Neuron (in vitro differentiated cells): ENCODE measurements at regions not wholly inside any gene's neighbourhood (a gene's known extent, or its start where the extent isn't known, plus 50 kb on each side); places are given as distances from the start of the nearest gene placed in this dataset.
"Not testable (repeated sequence)": the region's sequence is repeated elsewhere in the genome, so short reads cannot be mapped to it uniquely, and the experiment has no call there.

Source experiments
- H2AFZ ChIP-seq: one replicate; pipeline ENCODE4 v1.6.1; 2013; ENCODE audit warnings: low read depth, mild to moderate bottlenecking, inconsistent platforms, low read length, moderate library complexity
- H3K27me3 ChIP-seq: one replicate; pipeline ENCODE4 v1.6.1; 2013; ENCODE audit warnings: low read length; ENCODE audit not compliant: insufficient read depth
- H3K36me3 ChIP-seq: one replicate; pipeline ENCODE4 v1.6.1; 2013; ENCODE audit warnings: low read length; ENCODE audit not compliant: insufficient read depth
- H3K4me1 ChIP-seq: one replicate; pipeline ENCODE4 v1.6.1; 2013; ENCODE audit warnings: low read length; ENCODE audit not compliant: insufficient read depth
- H3K4me3 ChIP-seq: 2 replicates; pipeline ENCODE4 v1.5.1; 2013; ENCODE audit warnings: mild to moderate bottlenecking, low read length, moderate library complexity
- H3K9me3 ChIP-seq: one replicate; pipeline ENCODE4 v1.6.1; 2013; ENCODE audit warnings: low read length

GRCh38 chr2:21887881-21888280 is 764.1 kb downstream of the TDRD15 start:
- Histone ChIP-seq H3K9me3 (no peaks in the 10 kb centered on the region), H3K27me3 (no peaks in the 10 kb centered on the region), H3K4me3 (no peak overlapping the region), H3K36me3 (no peaks in the 10 kb centered on the region), H3K4me1 (no peaks in the 10 kb centered on the region), H2AFZ (no peak overlapping the region)

- Histone ChIP-seq H3K27me3 (no peaks in the 10 kb centered on the region), H3K4me3 (no peak overlapping the region), H3K9me3 (no peaks in the 10 kb centered on the region)
Observed at GRCh38 chr2:21890041-21890440, 766.3 kb downstream of the TDRD15 start.

DNA sequence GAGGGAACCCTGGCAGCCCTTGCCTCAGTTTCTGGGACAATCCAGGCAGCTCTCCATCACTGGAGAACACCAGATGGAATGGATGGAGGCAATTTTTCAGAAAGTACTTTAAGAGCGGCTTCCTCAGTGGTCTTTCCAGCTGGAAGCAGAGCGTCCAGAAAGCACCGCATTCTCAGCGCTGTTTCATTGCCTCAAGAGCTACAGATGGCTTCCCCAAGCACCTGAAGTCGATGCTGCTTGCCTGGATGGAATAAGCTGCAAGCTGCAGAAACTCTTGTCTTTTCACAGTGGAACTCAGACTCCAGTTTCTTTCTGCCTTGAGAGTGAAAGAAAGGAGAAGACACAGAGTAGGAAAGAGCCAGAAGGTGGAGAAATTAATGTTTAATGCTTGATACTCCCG is 766.9 kb downstream of the TDRD15 start:
- Histone ChIP-seq H3K4me1 (no peaks in the 10 kb centered on the region), H3K36me3 (no peaks in the 10 kb centered on the region), H3K9me3 (no peaks in the 10 kb centered on the region), H3K4me3 (no peak overlapping the region), H2AFZ (no peak overlapping the region), H3K27me3 (no peaks in the 10 kb centered on the region)

More at GRCh38 chr2:21890041-21890440, 766.3 kb downstream of the TDRD15 start:
- no peaks in the 10 kb centered on the region for H3K36me3 ChIP-seq
- H2AFZ ChIP-seq, result no peak overlapping the region
- no peaks in the 10 kb centered on the region for H3K4me1 ChIP-seq

DNA sequence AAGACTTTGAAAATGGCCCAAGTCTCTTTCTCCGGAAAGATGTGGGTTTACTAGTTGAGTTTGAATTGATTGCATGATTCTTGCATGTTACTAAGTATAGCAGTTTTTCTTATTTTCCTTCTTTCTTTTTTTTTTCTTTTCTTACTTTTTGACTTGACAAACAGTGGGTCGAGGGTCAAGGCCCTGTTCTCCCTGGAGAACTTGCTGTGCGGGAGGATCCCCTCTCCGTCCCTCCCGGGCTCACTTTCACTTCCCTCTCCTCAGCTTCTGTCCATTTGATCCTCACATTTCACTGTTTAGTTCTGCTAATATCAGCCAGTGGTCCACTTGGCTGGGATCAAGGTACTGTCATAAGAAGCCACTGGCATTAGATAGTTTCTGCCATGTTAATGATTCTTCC is 767.4 kb downstream of the TDRD15 start:
- Histone ChIP-seq H3K27me3 (no peaks in the 10 kb centered on the region), H3K36me3 (no peaks in the 10 kb centered on the region), H3K4me1 (no peaks in the 10 kb centered on the region), H2AFZ (no peak overlapping the region), H3K9me3 (no peaks in the 10 kb centered on the region), H3K4me3 (no peak overlapping the region)

DNA sequence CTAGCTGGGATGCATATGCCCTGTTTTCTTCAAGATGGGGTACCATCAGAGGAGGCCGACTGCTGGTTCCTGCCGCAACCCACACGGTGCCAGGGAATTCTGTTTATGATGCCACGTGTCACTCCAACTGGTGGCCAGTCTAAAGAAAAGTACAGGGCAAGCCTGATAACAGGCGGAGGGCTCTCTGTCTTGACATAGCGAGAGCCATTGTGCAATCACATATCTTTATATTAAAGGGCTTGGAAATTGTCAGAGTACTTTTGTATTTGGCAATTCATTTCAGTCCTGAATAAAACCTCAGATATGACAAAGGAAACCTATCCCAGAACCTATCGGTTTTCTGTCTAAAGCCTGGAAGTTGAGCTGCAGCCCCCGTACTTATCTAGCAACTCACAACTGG is 768.4 kb downstream of the TDRD15 start:
- H3K4me3 ChIP-seq, result no peak overlapping the region

GRCh38 chr2:21895200-21895599 is 771.4 kb downstream of the TDRD15 start:
- H2AFZ ChIP-seq, result no peak overlapping the region
- H3K4me1 ChIP-seq, result no peaks in the 10 kb centered on the region
- no peaks in the 10 kb centered on the region for H3K9me3 ChIP-seq
- no peaks in the 10 kb centered on the region for H3K36me3 ChIP-seq
- no peaks in the 10 kb centered on the region for H3K27me3 ChIP-seq
- H3K4me3 ChIP-seq, result no peak overlapping the region

More for the DNA sequence above, 768.4 kb downstream of the TDRD15 start:
- H3K27me3 ChIP-seq, result no peaks in the 10 kb centered on the region
- no peaks in the 10 kb centered on the region for H3K9me3 ChIP-seq
- no peaks in the 10 kb centered on the region for H3K36me3 ChIP-seq
- H2AFZ ChIP-seq, result no peak overlapping the region
- H3K4me1 ChIP-seq, result no peaks in the 10 kb centered on the region

GRCh38 chr2:21908712-21909380 is 785.1 kb downstream of the TDRD15 start:
- not testable (repeated sequence) for H2AFZ ChIP-seq

DNA sequence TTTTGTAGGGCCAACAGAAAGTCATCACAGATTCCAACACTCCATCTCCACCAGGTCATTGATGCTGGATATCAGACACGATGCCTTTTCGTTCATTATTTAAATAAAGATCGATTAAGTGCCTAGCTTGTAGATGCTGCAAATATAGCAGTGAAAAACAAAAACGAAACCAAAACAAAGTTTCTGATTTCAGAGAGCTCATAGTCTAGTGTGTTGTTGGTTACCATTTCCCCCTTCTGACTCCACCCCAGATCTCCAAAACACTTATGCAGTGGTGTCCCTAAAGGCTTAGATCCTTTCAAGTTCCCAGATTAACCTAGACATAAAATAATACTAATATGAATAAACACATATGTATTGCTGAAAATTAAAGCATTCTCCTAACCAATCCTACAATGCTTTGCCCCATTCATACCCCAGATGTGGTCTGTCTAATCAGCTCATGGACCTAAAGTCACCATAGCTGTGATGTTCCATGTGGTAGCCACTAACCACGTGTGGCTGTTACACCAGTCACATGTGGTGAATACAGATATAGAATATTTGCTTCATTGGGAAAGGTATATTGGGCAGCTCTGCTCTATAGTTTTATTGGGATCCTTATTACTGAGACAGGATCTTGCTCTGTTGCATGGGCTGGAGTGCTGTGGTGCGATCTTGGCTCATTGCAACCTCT is 787.2 kb downstream of the TDRD15 start:
- no peaks in the 10 kb centered on the region for H3K27me3 ChIP-seq
- no peak overlapping the region for H3K4me3 ChIP-seq
- no peaks in the 10 kb centered on the region for H3K4me1 ChIP-seq
- no peaks in the 10 kb centered on the region for H3K9me3 ChIP-seq
- no peak overlapping the region for H2AFZ ChIP-seq
- H3K36me3 ChIP-seq, result no peaks in the 10 kb centered on the region

More at GRCh38 chr2:21908712-21909380, 785.1 kb downstream of the TDRD15 start:
- H3K4me1 ChIP-seq, H3K27me3 ChIP-seq, H3K4me3 ChIP-seq, H3K9me3 ChIP-seq, H3K36me3 ChIP-seq: not testable (repeated sequence)

DNA sequence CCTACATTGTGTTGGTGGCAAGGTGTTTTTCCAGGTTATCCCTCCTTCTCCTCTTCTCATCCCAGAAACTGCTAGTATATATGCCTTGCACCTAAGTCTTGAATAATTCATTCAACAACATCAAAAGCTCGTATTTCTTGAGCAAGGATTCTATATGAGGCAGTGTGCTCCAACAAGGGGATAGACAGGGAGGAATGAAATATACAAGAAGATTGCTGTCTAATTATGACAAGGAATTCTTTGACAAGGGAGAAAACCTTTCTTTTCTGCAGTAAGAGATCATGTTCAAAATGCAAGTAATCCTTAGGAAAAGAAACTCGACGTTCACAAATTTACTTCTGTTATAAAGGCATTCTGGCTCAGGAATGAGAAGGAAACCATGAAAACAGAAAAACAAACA is 788.6 kb downstream of the TDRD15 start:
- H3K9me3 ChIP-seq, result no peaks in the 10 kb centered on the region
- no peaks in the 10 kb centered on the region for H3K36me3 ChIP-seq
- H3K4me3 ChIP-seq, result no peak overlapping the region
- H2AFZ ChIP-seq, result no peak overlapping the region
- H3K4me1 ChIP-seq, result no peaks in the 10 kb centered on the region
- no peaks in the 10 kb centered on the region for H3K27me3 ChIP-seq

GRCh38 chr2:21915201-21915600 is 791.4 kb downstream of the TDRD15 start:
- Histone ChIP-seq H3K9me3 (no peaks in the 10 kb centered on the region), H2AFZ (no peak overlapping the region), H3K4me1 (no peaks in the 10 kb centered on the region), H3K27me3 (no peaks in the 10 kb centered on the region), H3K36me3 (no peaks in the 10 kb centered on the region), H3K4me3 (no peak overlapping the region)

- no peaks in the 10 kb centered on the region for H3K9me3 ChIP-seq
Observed at GRCh38 chr2:21916934-21917522, 793.3 kb downstream of the TDRD15 start.

GRCh38 chr2:21920721-21921120 is 797.0 kb downstream of the TDRD15 start:
- Histone ChIP-seq H3K9me3 (no peaks in the 10 kb centered on the region), H2AFZ (no peak overlapping the region), H3K36me3 (no peaks in the 10 kb centered on the region), H3K27me3 (no peaks in the 10 kb centered on the region), H3K4me3 (no peak overlapping the region), H3K4me1 (no peaks in the 10 kb centered on the region)

More at GRCh38 chr2:21916934-21917522, 793.3 kb downstream of the TDRD15 start:
- Histone ChIP-seq H3K36me3 (no peaks in the 10 kb centered on the region), H2AFZ (no peak overlapping the region), H3K4me1 (no peaks in the 10 kb centered on the region), H3K4me3 (no peak overlapping the region), H3K27me3 (no peaks in the 10 kb centered on the region)

- H3K9me3 ChIP-seq, result no peaks in the 10 kb centered on the region
Observed at GRCh38 chr2:21924640-21925285, 801.0 kb downstream of the TDRD15 start.

More at GRCh38 chr2:21924640-21925285, 801.0 kb downstream of the TDRD15 start:
- no peaks in the 10 kb centered on the region for H3K27me3 ChIP-seq
- no peaks in the 10 kb centered on the region for H3K4me1 ChIP-seq
- H2AFZ ChIP-seq, result no peak overlapping the region
- H3K4me3 ChIP-seq, result no peak overlapping the region
- no peaks in the 10 kb centered on the region for H3K36me3 ChIP-seq
